GM21381 (cell line): ENCODE measurements at regions not wholly inside any gene's neighbourhood (a gene's known extent, or its start where the extent isn't known, plus 50 kb on each side); places are given as distances from the start of the nearest gene placed in this dataset.
"Not testable (repeated sequence)": the region's sequence is repeated elsewhere in the genome, so short reads cannot be mapped to it uniquely, and the experiment has no call there.

Experiments used
- ATAC-seq: cut with Tn5 transposase; IDR thresholded peaks from one replicate; pipeline ENCODE4 v1.9.1; 2021; ENCODE audit warnings: mild to moderate bottlenecking, moderate library complexity; ENCODE audit not compliant: unreplicated experiment

DNA sequence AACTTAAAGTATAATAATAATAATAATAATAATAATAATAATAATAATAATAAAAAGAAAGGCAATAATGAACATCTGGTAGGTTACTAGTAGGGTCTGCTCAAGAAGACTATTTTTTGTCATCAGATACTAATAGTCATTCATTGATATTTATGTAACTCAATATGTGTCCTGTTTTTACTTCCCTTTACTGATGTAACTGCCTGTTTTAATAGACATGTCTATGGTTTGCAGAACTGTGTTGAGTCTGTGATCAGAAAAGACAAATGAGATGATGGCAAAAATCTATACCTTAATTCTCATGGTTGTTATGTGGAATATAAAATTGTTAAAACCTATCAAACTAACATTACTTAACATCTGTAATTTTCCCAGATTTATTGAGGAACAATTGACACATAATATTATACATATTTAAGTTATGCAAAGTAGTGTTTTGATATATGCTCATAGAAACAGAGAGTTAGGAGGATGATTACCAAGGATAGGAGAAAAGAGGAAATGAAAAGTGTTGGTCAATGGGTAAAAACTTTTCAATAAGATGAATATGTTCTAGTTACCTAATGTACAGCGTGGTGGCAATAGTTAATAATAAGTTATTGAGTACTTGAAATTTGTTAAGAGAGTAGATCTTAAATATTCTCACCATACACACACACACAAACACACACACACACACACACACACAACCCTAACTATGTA lies 699.4 kb downstream of the ZPLD1 start:
- ATAC-seq = peak; percentile 91

DNA sequence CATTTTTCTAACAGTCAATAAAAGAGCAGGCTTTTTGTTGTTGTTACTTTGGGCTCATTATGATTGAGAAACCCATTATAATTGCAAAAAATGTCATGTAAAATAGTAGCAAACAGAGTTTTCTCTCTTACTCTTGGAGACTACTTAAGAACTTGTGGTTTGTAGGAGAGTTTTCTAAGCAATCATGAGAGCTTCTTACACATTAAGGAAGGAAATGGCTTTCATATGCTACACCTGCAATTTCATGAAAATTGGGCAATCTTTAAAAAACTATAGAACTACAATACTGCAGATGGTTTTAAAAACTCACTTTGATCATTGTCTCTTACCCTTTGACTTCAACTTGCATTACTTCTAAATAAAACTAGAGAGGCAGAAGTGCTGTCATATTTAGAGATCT lies 701.8 kb downstream of the ZPLD1 start:
- ATAC-seq = no peak

DNA sequence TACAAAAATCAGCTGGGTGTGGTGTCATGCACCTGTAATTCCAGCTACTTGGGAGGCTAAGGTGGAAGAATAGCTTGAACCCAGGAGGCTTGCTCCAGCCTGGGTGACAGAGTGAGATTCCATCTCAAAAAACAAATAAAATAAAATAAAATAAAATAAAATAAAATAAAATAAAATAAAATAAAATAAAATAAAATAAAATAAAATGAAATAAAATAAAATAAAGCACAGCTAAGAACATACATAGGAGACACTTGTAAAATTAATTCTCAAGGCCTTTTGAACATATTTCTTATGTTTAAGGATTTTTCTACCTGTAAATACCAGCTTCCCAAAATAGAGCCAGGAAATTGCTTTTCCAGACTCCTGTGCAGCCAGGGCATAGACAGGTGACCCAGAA lies 703.0 kb downstream of the ZPLD1 start:
- no peak for ATAC-seq

DNA sequence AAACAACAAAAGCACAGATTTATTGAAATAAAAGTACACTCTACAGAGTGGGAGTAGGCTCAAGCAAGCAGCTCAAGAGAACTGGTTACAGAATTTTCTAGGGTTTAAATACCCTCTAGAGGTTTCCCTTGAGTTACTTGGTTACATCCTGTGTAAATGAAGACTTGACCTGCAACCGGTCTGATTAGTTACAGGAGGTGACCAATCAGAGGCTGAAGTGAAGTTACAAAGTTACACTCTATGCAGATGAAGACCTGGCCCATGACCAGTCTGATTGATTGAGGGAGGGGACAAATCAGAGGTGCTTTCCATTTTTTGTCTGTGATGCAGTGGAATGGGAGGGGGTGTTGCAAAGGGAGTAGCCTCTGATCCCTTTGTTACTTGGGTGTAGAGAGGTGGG lies 723.4 kb downstream of the ZPLD1 start:
- ATAC-seq = no peak

DNA sequence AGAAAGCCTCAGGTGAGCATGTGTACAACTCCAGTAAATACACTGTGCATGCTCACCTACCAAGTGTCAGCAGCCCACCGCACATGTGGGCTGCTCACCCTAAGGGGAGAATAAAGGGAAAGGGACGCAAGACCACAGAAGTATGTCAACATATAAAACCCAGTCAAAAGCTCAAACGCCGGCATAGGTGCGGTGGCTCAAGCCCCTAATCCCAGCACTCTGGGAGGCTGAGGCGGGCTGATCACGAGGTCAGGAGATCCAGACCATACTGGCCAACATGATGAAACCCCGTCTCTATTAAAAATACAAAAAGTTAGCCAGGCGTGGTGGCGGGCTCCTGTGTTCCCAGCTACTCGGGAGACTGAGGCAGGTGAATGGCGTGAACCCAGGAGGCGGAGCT lies 732.1 kb downstream of the ZPLD1 start:
- no peak for ATAC-seq

DNA sequence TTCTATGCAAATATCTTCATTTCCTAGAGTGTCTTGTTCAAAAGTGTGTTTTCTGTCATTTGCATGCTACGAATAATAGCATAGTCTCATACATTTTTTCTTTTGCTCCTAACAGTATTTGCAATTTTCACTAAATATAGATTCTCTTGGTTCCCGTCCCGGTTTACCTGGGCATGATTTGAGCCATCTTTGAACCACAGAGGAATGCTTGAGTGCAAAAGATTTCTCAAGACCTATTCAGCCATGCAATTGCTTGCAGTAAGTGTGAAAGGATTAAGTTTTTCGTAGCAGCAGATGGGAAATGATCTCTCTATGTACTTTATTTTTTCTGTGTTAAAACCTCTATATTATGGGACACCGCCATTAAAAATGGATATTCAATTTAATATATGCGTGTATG lies 733.0 kb downstream of the ZPLD1 start:
- no peak for ATAC-seq

DNA sequence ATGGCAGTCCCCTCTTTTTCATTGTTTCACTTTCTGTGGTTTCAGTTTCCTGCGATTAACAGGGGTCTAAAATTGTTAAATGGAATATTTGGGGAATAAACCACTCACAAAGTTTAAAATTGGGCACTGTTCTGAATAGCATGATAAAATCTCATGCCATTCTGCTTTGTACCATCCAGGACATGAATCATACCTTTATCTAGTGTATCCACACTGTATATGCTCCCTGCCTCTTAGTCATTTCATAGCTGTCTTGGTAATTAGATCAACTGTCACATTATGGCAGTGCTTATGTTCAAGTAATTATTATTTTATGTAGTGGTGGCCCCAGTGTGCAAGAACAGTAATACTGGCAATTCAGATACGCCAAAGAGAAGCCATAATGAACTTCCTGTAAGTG lies 734.5 kb downstream of the ZPLD1 start:
- no peak for ATAC-seq

DNA sequence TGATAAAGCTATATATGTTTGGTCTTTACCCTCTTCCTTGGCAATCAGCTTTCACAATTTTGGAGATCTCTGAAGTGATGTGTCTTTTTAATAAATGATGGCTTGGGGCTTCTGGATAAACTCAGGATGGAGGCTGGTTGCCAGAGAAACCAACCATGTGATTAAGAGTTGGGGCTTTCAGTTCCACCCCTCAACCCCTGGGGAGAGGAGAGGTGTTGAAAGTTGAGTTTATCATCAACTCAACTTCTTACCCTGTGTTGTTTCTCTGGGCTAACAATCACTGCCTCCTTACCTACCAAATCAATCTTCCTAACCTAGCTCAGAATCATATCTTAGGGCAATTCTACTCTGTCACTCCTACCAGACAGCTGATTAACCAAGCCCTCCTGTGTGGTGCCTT lies 735.8 kb downstream of the ZPLD1 start:
- ATAC-seq = peak; percentile 73

DNA sequence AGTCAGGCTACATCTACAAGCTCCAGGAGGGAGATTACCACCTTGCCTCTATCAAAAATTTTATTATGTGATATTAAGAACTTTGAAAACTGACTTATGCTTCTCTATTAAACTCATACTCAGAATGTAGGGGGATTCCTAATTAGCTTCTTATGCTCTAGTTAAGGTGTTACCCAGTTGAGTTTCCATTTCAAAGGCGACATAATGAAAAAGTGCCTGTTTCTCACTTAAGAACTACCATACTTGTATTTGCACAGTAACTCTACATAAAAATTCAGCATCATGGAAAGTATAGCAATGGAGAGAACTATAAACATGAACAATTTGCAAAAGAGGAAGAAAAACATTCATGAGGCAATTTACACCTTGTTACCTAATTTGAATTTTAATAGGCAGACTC lies 739.1 kb downstream of the ZPLD1 start:
- ATAC-seq = no peak

DNA sequence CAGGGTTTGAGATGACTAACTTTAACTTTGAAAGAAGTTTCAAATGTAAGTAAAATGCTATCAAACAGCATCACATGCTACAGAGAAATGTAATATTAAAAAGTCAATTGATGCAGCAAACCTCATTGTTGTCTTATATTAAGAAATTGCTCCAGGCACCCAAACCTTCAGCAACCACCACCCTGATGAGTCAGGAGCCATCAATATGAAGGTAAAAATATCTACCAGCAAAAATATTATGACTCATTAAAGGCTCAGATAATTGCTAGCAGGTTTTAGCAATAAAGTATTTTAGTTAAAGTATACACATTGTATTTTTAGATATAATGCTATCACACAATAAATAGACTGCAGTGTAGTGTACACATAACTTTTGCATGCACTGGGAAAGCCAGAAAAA lies 746.3 kb downstream of the ZPLD1 start:
- no peak for ATAC-seq

DNA sequence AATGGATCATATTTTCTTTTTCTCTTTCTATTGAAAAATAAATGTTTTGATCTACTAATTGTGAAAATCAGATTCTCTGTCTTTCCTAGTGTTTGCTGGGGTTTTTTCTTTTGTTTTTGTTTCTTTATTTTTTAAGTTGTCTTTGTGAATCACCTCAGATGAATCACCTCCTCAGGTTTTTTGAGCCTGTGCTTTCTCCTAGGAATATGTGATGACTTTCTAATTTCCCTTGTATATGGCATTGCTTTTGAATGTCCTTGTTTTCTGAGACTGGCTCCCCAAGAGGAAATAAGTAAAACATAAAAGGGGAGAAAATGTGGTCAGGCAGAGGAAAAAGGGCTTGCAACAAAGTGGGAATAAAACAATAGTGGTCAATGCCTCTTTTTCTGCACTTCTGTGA lies 750.0 kb downstream of the ZPLD1 start:
- ATAC-seq = no peak

DNA sequence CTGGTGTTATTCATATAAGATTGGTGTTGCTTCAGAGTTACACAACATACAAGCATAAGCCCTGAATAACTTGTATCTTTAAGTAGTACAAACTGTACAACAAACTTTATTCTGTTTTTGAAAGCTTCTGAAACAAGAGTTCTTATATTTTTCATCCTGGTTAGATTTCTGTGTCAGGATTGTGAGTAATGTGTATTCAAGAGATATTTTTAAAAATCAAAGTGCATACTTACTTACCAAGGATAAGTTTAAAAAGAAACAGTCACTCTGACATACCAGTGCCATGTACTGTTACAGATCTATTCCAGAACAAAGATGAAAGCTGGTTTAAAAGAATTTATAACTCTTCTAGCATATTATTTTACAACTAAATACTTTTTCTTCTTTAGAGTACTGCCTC lies 755.1 kb downstream of the ZPLD1 start:
- ATAC-seq = no peak

DNA sequence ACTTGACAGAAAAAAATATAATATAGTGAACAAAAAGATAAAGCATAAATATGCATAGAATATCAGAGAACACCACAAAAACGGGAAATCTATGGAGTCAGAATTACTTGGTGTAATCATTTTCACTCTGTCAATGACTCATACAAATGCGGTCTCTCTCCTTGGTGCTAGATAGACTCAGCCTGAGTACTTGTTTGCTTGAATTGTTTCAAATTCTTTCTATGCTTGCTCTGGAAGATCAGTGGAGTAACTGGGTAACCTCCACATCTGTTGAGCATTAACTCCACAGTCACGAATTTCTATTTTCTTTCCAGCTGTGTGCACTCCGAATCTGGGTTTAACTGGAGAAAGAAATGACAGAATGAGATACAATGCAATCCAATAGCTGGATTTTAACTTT lies 760.4 kb downstream of the ZPLD1 start:
- ATAC-seq = no peak

DNA sequence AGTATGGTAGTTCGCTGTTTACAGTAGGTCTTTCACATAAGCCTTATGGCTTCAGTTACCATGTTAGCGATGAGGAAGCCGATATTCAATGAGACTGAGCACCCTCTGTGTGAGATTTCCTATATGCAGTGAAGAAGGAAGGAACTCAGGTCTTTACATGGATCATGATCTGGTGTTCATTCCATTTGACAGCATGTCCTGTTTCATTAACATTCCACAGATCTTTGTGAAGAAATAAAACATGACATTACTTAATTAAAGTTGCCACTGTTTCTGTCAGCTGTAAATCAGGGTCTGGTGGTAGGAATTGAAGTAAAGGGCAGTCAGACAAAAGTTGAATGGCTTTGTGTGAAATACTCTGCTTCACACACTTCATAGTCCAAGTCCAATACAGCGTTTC lies 768.6 kb downstream of the ZPLD1 start:
- ATAC-seq = no peak

DNA sequence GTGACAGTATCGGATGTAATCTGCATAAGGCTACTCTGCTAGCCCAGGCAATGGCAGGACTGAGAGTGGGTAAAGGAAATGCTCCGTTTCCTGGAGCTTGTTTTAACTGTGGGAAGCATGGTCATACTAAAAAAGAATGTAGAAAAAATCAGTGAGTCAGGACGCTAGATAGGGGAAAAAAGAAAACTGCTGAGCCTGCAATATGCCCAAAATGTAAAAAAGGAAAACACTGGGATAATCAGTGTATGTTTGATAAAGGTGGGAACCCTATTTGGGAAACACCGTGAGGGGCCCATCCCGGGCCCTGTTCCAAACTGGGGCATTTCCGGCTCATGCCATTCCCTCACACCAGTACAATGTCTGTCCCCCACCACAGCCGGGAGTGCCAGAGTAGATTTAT lies 775.8 kb downstream of the ZPLD1 start:
- no peak for ATAC-seq

DNA sequence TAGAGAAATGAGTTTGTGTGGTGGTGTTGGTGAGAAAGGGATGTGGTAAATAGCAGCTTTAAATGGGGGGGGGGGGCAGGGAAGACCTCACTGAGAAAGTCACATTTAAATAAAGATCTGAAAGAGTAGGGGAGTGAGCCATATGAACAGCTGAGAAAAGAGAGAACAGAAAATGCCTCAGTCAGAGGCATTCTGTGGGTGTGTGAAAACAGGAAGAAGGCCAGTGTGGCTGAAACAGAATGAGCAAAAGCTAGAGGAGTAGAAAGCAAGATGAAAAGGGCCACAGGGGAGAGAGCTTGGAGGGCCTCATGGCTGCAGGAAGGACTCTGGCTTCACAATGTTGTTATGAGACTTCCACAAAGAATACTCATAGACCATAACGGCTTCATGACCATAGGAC lies 783.3 kb downstream of the ZPLD1 start:
- ATAC-seq = peak; percentile 100

DNA sequence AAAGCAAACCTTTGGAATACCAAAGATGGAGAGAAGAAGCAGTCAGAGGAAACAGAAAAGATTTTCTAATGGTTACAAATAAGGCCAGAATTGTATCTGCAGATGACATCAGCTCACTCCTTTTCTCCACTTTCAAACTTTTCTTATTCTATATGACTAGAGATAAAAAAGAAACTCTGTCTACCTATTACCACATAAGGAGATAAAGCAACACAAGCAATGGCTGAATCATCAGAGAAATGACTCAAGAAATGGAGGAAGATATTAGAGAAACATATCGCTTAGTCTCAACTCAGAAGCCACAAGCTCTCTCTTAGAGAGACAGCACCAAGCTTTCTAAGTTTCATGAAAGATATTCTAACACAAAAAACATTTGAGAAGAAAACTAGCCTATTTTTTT lies 784.0 kb downstream of the ZPLD1 start:
- no peak for ATAC-seq

DNA sequence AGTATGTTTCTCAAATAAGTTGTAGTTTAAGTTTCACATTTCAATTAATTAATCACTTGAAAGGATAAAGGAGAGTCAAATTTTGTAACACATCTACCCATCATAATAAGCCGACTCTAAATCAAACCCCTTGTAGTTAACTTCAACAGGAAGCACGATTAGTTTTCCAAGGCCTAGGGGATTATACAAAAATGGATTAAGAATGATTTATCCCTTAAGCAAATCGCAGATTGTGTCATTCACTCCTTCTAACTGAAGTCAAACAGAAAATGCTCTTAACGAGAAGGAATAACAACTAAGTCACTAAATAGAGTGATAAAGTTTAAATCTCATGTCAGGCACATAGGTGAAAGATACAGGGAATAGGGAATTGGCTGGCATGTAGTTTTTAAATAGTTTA lies 792.8 kb downstream of the ZPLD1 start:
- ATAC-seq = no peak

DNA sequence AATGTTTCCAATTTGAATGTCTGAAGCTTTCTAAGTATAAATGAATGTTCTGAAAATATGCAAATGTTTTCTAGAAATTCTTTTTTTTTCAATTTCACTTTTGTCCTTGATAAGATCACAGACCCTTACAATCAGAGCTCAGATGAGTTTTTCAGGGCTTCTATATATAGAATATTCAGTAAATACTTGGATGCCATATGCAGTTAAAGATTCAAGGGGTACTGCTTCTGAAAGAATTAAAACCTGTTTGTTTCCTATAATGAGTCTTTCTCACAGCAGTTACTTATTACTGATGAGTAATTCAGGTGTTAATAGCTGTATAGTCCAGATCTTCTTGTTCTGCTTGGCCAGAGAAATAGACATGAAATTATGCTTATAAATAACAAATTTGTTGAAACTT lies 812.6 kb downstream of the ZPLD1 start:
- no peak for ATAC-seq

DNA sequence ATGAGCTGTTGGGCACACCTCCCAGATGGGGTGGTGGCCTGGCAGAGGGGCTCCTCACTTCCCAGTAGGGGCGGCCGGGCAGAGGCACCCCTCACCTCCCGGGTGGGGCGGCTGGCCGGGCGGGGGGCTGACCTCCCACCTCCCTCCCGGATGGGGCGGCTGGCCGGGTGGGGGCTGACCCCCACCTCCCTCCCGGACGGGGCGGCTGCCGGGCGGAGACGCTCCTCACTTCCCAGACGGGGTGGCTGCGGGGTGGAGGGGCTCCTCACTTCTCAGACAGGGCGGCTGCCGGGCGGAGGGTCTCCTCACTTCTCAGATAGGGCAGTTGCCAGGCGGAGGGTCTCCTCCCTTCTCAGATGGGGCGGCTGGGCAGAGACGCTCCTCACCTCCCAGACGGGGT lies 820.0 kb downstream of the ZPLD1 start:
- not testable (repeated sequence) for ATAC-seq

DNA sequence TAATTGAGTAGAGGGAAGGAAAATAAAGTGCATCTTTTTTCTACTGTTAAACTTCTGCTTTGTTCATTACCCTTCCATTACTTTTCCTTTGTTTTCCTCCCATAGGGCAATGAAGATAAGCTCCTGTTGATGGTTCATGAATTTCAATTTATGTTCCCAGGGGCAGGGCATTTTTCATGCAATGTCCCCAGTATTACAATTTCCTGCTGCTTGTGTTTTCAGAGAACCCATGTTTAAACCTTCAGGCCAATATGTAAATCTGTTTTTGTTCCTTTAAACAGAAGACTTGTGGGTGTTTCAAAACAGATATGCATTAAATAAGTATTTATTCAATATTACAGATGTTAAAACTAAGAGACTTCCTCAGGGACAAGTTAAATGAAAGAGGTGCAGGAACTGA lies 834.5 kb downstream of the ZPLD1 start:
- ATAC-seq = no peak

DNA sequence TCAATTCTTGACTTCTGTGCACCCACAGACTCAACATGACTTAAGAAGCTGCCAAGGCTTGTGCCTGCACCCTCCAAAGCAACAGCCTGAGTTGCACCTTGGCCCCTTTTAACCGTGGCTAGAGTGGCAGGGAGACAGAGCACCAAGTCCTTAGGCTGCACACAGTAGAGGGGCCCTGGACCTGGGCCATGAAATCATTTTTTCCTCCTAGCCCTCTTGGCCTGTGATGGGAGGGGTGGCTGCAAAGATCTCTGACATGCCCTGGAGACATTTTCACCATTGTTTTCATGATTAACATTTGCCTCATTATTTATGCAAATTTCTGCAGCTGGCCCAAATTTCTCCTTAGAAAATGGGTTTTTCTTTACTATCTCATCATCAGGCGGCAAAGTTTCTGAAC lies 836.8 kb downstream of the ZPLD1 start:
- no peak for ATAC-seq

DNA sequence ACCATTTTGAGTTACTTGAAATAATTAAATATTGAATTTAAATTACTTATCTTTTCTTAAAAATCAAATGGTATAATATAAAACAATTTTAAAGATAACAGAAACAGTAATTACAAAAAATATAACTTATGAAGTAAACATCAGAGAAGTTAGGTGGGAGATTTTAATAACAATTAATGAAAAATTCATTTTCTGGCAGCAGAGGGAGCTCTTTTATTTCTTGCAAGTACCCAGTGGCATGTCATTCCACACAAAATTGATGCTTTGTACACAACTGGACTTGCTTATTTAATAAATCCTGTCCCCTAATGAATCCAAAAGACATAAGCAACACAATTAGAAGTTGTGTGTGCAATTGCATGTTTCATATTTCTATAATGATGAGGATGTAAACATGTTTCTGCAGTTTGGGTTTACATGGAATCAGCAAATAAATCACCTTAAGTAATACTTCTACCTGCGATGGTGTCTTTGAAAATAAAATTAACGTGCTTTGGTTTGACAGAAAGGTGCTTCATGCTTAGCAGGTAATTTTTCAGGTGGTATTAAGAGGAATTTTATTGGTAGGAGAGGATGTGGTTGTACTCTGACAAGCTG lies 861.3 kb downstream of the ZPLD1 start:
- no peak for ATAC-seq
